ENCODE measurements at regions not wholly inside any gene's neighbourhood (a gene's known extent, or its start where the extent isn't known, plus 50 kb on each side); places are given as distances from the start of the nearest gene placed in this dataset.

- Histone ChIP-seq H3F3A (ENCODE audit: low read depth) (no peaks in the 10 kb centered on the region), H3K4me2 (no peak overlapping the region), H3K9me3 (ENCODE audit: low read depth) (no peaks in the 10 kb centered on the region), H2AFZ (replicated peaks) (no peak overlapping the region), H3K4me1 (no peaks in the 10 kb centered on the region), H3K36me3 (no peaks in the 10 kb centered on the region), H3K4me3 (no peak overlapping the region), H4K20me1 (ENCODE audit: low read depth) (no peaks in the 10 kb centered on the region), H3K27me3 (no peaks in the 10 kb centered on the region), H3K27ac (no peak overlapping the region), H3K9ac (no peak overlapping the region), H3K79me2 (ENCODE audit: low read depth) (no peaks in the 10 kb centered on the region)
- H3K4me1 Mint-ChIP-seq = peaks cover 8% of the 10 kb centered on the region
- H3K9me3 Mint-ChIP-seq = no peaks in the 10 kb centered on the region
- H3K36me3 Mint-ChIP-seq = no peaks in the 10 kb centered on the region
- peaks cover 3% of the 10 kb centered on the region for H3K27me3 Mint-ChIP-seq (ENCODE audit: insufficient read depth, low read depth)
- TF ChIP-seq EZH2 (IDR thresholded peaks at IDR 0.05) = no peak
- no peak for TF ChIP-seq EZH2phosphoT487 (IDR thresholded peaks at IDR 0.05)
- TF ChIP-seq CTCF (IDR thresholded peaks at IDR 0.05) = peak; percentile 59
- DNase-seq (ENCODE audit: low spot score) = no peak
- H3K27ac Mint-ChIP-seq = no peak overlapping the region
- H3K4me3 Mint-ChIP-seq = no peak overlapping the region
These were observed 168.6 kb downstream of the ALX1 start for GRCh38 chr12:85448548-85449139.

GRCh38 chr12:85457016-85457415 is 177.0 kb downstream of the ALX1 start:
- no peak overlapping the region for H2AFZ ChIP-seq (replicated peaks)
- no peaks in the 10 kb centered on the region for H3K27me3 ChIP-seq
- H3K79me2 ChIP-seq (ENCODE audit: low read depth) = no peaks in the 10 kb centered on the region
- TF ChIP-seq EZH2 (IDR thresholded peaks at IDR 0.05) (no peak), CTCF (IDR thresholded peaks at IDR 0.05) (no peak), EZH2phosphoT487 (IDR thresholded peaks at IDR 0.05) (no peak)
- no peaks in the 10 kb centered on the region for H3F3A ChIP-seq (ENCODE audit: low read depth)
- Mint-ChIP-seq H3K27ac (no peak overlapping the region), H3K4me3 (no peak overlapping the region), H3K4me1 (no peaks in the 10 kb centered on the region), H3K9me3 (no peaks in the 10 kb centered on the region), H3K27me3 (ENCODE audit: insufficient read depth, low read depth) (no peaks in the 10 kb centered on the region), H3K36me3 (no peaks in the 10 kb centered on the region)
- H3K4me2 ChIP-seq = no peak overlapping the region
- no peaks in the 10 kb centered on the region for H3K36me3 ChIP-seq
- H4K20me1 ChIP-seq (ENCODE audit: low read depth) = no peaks in the 10 kb centered on the region
- H3K4me3 ChIP-seq = no peak overlapping the region
- H3K9ac ChIP-seq = no peak overlapping the region
- H3K9me3 ChIP-seq (ENCODE audit: low read depth) = no peaks in the 10 kb centered on the region
- no peak overlapping the region for H3K27ac ChIP-seq
- DNase-seq (ENCODE audit: low spot score) = no peak
- no peaks in the 10 kb centered on the region for H3K4me1 ChIP-seq

- no peak for DNase-seq (ENCODE audit: low spot score)
- Histone ChIP-seq H3K9me3 (ENCODE audit: low read depth) (no peaks in the 10 kb centered on the region), H3K4me1 (no peaks in the 10 kb centered on the region), H3K9ac (no peak overlapping the region), H3K4me2 (no peak overlapping the region), H3F3A (ENCODE audit: low read depth) (no peaks in the 10 kb centered on the region), H3K79me2 (ENCODE audit: low read depth) (no peaks in the 10 kb centered on the region), H3K4me3 (no peak overlapping the region), H3K27me3 (no peaks in the 10 kb centered on the region), H2AFZ (replicated peaks) (no peak overlapping the region), H4K20me1 (ENCODE audit: low read depth) (no peaks in the 10 kb centered on the region), H3K36me3 (no peaks in the 10 kb centered on the region), H3K27ac (no peak overlapping the region)
- Mint-ChIP-seq H3K9me3 (no peaks in the 10 kb centered on the region), H3K4me3 (no peak overlapping the region), H3K27ac (no peak overlapping the region), H3K4me1 (no peaks in the 10 kb centered on the region), H3K27me3 (ENCODE audit: insufficient read depth, low read depth) (no peaks in the 10 kb centered on the region), H3K36me3 (no peaks in the 10 kb centered on the region)
- TF ChIP-seq CTCF (IDR thresholded peaks at IDR 0.05) (no peak), EZH2 (IDR thresholded peaks at IDR 0.05) (no peak), EZH2phosphoT487 (IDR thresholded peaks at IDR 0.05) (no peak)
These were observed 181.1 kb downstream of the ALX1 start for GRCh38 chr12:85461127-85461526.

Data from neural progenitor cell (in vitro differentiated cells).